NCI-H2196 (cell line): ENCODE measurements at regions not wholly inside any gene's neighbourhood (a gene's known extent, or its start where the extent isn't known, plus 50 kb on each side); places are given as distances from the start of the nearest gene placed in this dataset.
A peak's percentile ranks its signal among the peaks of the same experiment; 100 is the strongest.

ENCODE experiments used
- DNase-seq: peaks from one replicate; lab custom pipeline; 2025; ENCODE audit not compliant: unreplicated experiment; lab: John Stamatoyannopoulos, UW

DNA sequence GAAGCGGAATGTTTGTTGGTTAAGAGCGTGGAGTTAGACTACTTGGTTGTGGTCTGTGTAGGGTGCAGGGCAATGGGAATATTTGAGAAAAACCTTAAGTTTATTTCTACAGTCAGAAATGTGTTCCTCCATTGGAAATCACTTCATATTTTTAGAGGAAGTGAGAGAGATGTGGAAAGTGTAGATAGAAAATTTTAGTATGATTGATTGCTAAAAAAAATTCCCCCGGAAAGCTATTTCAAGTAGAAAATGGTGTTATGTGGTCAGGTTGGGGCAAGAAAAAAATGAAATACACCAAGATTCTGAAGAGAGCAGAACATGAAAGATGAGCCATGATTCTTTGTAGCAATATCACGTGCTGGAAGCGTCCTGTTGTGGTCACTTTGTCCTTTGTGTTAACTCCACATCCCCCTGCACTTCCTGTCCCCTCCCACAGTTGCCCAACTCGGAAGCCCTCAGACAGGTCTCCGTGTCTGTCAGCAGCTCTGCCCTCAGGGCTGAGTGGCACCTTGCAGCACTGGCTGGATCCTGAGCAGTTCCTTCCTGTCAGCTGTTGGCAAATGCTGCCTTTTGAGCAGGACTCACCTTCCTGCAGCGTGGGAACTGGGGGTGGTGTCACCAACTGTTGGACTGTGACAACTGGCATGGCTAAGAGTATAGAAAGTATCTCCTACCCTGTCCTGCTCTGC, 137.5 kb upstream of the SLC24A3 start:
- DNase-seq = no peak

GRCh38 chr20:19077370-19078220, 134.8 kb upstream of the SLC24A3 start:
- DNase-seq = no peak

GRCh38 chr20:19078448-19079373, 133.7 kb upstream of the SLC24A3 start:
- DNase-seq = no peak

- no peak for DNase-seq
Measured at GRCh38 chr20:19079536-19080299, 132.7 kb upstream of the SLC24A3 start.

DNA sequence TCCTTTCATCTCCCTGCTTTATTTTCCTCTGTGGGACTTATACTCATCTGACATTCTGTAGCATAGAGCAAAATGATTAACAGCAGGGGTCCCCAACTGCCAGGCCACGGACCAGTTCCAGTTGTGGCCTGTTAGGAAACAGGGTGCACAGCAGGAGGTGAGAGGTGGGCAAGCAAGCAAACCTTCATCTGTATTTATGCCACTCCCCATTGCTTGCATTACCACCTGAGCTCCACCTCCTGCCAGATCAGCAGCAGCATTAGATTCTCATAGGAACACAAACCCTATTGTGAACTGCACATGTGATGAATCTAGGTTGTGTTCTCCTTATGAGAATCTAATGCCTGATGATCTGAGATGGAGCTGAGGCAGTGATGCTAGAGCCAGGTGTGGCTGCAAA, 130.5 kb upstream of the SLC24A3 start:
- no peak for DNase-seq

DNA sequence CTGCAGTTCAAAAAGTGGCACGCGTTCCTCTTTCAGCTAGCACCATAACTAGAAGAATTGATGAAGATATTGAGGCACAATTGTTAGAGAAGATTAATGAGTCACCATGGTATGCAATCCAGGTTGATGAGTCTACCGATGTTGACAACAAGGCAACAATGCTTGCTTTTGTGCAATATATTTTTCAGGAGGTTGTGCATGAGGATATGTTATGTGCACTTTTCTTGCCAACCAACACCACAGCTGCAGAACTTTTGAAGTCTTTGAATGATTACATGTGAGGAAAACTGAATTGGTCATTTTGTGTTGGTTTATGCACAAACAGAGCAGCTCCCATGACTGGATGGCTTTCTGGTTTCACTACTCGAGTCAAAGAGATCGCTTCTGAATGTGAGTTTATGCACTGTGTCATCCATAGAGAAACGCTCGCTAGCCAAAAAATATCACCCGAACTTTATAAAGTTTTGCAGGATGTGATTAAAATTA, 129.3 kb upstream of the SLC24A3 start:
- DNase-seq = no peak

DNA sequence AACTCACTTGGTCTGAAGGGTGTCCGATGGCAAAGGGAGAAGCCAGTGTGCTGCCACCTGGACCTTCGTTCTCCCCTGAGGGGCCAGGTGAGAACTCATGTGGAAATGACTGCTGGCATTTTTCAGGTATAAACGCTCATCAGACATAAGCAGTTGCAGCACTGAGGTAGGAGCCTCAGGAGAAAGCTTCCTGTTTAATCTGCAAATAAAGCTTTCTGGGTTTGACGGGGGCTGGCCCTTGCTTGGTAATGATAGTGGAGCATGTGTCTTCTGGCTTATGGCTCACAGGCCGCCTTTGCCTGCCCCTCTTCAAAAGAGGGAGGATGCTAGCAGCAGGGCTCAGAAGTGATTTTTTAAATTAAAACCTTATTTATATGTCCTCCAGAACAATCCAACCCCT, 122.1 kb upstream of the SLC24A3 start:
- no peak for DNase-seq

DNA sequence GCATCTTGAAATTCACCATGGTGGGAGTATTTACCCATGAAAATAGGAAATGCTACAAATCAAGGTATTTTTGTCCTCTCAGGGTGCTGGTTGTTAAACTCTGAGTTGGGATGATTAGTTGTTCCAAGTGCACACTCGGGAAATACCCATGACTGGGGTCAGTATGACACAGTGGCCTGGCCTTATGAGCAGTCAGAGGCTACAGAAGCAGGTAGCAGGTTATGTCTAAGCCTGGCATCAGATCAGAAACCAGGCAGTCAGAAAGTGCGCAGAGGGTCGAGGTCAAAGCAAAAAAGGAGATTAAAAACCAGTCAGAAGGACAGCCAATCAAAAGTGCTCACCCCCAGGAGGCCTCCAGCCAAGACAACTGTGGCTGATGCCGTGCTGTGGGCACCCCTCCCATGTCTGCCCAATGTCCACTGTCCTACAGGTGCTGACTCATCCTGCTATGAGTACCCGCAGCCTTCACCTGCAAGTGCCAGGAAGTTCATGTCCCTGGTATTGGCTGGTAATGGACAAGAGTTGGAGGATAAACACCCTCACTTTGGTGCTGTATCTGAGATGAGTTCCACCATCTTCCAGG, 117.4 kb upstream of the SLC24A3 start:
- DNase-seq = peak; percentile 43

- peak; percentile 31 for DNase-seq
Measured at GRCh38 chr20:19095762-19096161, 116.7 kb upstream of the SLC24A3 start.

DNA sequence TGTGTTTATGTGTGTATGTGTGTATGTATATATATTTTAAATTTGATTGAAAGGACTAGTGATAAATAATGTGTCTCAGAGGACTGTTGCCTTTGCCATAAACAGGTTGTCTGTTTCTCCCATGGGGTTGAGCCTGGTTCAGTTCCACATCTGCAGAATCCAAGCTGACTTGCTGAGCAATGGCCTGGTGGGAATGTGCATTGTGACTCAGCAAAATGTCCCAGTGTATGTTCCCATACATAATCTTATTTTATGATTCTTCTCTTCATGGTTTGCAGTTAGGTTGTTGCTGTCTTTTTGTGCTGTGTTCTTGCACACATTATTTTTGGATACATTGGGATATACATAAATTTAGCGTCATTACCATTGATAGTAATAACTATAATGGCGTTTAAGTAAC, 115.6 kb upstream of the SLC24A3 start:
- no peak for DNase-seq

- DNase-seq = no peak
Measured at GRCh38 chr20:19098117-19098516, 114.3 kb upstream of the SLC24A3 start.

GRCh38 chr20:19098806-19099578, 113.5 kb upstream of the SLC24A3 start:
- DNase-seq = no peak

- DNase-seq = no peak
Measured at GRCh38 chr20:19099596-19100545, 112.6 kb upstream of the SLC24A3 start.

- no peak for DNase-seq
Measured at GRCh38 chr20:19100975-19101374, 111.5 kb upstream of the SLC24A3 start.

DNA sequence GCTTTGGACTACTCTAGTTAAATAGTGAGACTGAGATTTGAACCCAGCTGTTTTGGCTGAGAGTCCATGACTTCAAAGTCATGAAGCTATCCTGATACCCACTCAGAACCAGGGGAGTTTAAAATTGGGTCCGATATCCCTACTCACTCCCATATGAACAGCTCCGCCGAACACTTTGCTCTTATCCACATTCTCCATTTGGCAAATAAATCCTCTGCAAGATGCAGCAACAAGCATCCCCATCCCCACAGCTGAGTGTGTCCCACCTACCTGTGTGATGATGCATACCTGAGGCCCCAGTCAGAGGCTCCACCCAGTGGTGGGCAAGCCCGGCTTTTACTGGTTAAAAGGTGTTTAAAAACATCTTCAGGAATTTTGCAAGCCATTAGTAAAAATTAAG, 108.3 kb upstream of the SLC24A3 start:
- DNase-seq = no peak

GRCh38 chr20:19108155-19108554, 104.3 kb upstream of the SLC24A3 start:
- no peak for DNase-seq

DNA sequence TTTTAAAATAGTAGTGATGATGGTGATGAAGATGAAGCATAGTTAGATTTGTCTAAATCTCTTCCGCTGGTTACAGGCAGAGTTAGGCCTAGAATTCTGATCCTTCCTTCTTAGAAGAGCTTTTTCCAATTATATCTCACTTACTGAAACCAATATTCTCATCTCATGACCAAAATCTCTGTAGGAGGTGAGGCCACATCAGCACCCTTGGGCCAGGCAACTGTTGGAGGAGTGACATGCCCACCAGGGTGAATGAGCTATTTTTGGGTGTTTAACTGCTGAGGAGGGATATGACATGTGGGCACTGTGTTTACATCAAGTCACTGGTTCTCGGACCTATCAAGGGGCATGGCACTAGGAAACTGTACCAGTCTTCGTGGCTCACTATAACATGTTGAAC, 102.2 kb upstream of the SLC24A3 start:
- no peak for DNase-seq

- peak; percentile 22 for DNase-seq
Measured at GRCh38 chr20:19110881-19111460, 101.5 kb upstream of the SLC24A3 start.
